ENCODE measurements at regions not wholly inside any gene's neighbourhood (a gene's known extent, or its start where the extent isn't known, plus 50 kb on each side); places are given as distances from the start of the nearest gene placed in this dataset.

DNA sequence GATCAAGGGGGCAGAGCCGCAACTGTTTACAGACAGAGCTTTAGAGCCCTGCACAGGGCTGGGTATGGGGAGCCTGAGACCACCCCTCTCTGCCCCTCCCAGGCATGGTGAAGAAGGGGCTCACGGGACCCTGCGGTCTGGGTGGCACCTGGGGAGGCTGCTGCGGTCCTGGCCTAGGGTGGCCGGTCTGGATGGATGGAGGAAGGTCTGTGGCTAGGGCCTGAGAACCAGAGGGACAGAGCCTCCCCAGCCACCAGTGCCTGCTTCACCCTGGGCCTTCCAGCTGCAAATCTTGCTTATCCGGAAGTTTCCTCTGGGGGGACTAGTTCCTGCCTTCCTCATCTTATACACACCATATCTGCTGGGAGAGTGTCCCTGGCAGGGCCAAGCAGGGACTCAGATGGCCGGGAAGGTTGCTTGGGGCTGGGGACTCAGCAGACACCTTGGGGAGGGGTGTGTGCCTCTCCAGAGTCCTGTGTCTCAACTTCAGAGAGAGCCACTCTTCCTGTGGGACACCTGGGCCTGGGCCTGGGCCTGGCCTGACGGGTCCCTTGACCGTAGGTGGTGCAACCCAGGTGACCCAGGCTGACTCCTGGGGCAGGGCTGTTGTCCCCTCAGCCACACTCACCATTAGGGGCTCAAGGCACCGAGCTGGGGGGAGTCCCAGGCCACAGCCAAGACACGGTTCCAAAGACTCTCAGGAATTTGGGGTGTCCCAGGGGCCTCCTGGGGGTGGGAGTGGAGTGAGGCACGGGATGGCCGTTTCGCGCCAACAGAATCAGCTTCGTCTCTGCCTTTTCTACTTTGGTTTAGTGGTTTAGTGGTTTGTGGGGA is 52.0 kb upstream of the ACTRT2 start:
- 92 to 95% methylated on average over 8 to 16 of the region's 16 CpGs for WGBS, 2 donors
- Histone ChIP-seq H3K9me3 (no peaks in the 10 kb centered on the region), H3K4me1 (peaks cover 5% of the 10 kb centered on the region), H3K4me3 (no peak overlapping the region), H3K27ac (no peak overlapping the region), H3K27me3 (no peaks in the 10 kb centered on the region), H3K36me3 (ENCODE audit: low read depth, missing control alignments) (no peaks in the 10 kb centered on the region)
- DNase-seq, result no peak
- no peak for TF ChIP-seq POLR2A (IDR thresholded peaks at IDR 0.05)
- TF ChIP-seq, protein P1, sequence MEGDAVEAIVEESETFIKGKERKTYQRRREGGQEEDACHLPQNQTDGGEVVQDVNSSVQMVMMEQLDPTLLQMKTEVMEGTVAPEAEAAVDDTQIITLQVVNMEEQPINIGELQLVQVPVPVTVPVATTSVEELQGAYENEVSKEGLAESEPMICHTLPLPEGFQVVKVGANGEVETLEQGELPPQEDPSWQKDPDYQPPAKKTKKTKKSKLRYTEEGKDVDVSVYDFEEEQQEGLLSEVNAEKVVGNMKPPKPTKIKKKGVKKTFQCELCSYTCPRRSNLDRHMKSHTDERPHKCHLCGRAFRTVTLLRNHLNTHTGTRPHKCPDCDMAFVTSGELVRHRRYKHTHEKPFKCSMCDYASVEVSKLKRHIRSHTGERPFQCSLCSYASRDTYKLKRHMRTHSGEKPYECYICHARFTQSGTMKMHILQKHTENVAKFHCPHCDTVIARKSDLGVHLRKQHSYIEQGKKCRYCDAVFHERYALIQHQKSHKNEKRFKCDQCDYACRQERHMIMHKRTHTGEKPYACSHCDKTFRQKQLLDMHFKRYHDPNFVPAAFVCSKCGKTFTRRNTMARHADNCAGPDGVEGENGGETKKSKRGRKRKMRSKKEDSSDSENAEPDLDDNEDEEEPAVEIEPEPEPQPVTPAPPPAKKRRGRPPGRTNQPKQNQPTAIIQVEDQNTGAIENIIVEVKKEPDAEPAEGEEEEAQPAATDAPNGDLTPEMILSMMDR (IDR thresholded peaks at IDR 0.05), result no peak
- intact Hi-C loops (cut with DNase I; ENCODE audit: low total_unique reads), result no loop called here

DNA sequence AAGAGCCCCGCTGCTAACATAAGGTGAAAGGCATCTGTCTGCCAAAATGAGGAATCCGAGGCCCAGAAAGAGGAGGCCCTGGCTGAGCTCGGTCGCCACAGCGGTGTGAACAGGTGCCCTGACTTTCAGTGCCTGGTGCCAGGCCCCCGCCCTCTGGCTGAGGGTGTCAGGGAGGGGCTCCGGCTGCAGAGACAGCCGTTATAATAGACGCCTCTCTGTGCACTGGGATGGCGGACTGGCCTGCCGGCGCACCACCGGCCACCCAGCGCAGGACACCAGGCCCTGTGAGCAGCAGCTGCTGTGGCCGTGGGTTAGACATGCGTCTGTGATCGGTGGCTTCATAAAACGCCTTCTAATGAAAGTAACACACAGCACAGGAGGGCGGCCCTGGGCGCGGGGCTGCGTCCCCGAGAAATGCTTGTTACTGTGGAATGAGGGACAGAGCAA is 51.4 kb upstream of the ACTRT2 start:
- no peak for TF ChIP-seq POLR2A (IDR thresholded peaks at IDR 0.05)
- TF ChIP-seq, protein P1 (IDR thresholded peaks at IDR 0.05), result no peak
- WGBS, 2 donors, result 81 to 92% methylated on average over 6 to 23 of the region's 23 CpGs
- Histone ChIP-seq H3K4me3 (no peak overlapping the region), H3K27me3 (no peaks in the 10 kb centered on the region), H3K27ac (no peak overlapping the region), H3K9me3 (no peaks in the 10 kb centered on the region), H3K36me3 (ENCODE audit: low read depth, missing control alignments) (no peaks in the 10 kb centered on the region), H3K4me1 (peaks cover 5% of the 10 kb centered on the region)
- DNase-seq, result no peak
- intact Hi-C loops (cut with DNase I; ENCODE audit: low total_unique reads), result no loop called here

DNA sequence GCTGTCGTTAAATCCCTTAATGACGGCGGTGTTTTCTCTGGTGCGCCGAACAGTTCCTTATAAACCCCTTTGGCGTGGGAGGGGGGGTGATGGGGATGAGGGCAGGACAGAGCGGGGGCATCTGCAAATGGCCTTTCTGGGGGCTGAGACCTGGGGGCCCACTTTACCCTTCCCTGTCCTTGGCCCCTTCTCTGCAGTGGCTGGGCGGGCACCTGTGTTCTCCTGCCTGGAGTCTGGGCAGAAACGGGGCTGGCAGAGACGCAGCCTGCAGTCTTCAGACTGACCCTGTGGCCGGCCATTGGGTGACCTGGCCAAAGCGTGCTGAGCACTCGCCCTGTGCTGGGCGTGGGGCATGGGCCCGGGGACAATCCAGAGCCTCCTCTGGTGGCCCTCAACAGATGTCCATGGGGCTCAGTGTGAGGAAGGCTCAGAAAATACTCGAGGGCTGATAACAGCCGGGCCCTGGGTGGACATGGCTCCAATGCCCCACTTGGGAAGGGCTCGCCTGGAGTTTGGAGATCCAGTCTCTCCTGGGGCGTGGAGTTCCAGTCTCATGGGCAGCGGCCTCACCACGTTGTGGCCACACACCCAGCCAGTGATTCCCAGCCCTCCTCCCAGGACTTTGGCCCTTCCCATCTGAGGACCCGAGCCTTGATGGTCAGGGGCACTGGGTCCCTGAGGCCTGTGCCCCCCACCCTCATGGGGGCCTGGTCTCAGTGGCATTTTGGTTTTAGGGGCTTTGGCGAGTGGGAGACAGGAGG is 50.8 kb upstream of the ACTRT2 start:
- H3K27me3 ChIP-seq, result no peaks in the 10 kb centered on the region
- TF ChIP-seq, protein P1 (IDR thresholded peaks at IDR 0.05), result no peak
- no peak for TF ChIP-seq POLR2A (IDR thresholded peaks at IDR 0.05)
- intact Hi-C loops (cut with DNase I; ENCODE audit: low total_unique reads), result no loop called here
- DNase-seq, result no peak
- H3K9me3 ChIP-seq, result no peaks in the 10 kb centered on the region
- H3K36me3 ChIP-seq (ENCODE audit: low read depth, missing control alignments), result no peaks in the 10 kb centered on the region
- H3K4me3 ChIP-seq, result no peak overlapping the region
- no peak overlapping the region for H3K27ac ChIP-seq
- WGBS, 2 donors, result 91% methylated on average over 15 to 23 of the region's 23 CpGs
- peaks cover 10% of the 10 kb centered on the region for H3K4me1 ChIP-seq

DNA sequence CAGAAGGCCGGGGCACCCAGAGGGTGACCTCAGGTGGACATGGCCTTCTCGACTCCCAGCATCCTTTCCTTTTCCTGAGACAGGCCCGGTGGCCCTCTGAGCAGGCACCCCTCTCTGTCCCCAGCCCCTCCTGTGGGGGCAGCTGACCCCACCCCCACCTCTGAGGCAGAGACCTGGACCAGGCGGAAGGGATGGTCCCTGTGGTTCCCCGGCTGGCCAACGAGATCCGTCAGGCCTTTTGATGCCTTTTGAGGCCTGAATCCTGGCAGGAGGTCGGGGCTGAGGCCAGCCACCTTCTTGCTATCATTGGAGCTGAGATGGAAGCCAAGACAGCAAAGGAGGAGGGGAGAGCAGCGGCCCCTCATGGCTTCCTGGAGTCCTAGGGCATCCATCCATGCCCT is 50.2 kb upstream of the ACTRT2 start:
- 91 to 99% methylated on average over 8 to 9 of the region's 9 CpGs for WGBS, 2 donors
- intact Hi-C loops (cut with DNase I; ENCODE audit: low total_unique reads), result no loop called here
- no peaks in the 10 kb centered on the region for H3K27me3 ChIP-seq
- TF ChIP-seq POLR2A (IDR thresholded peaks at IDR 0.05), result no peak
- peaks cover 14% of the 10 kb centered on the region for H3K4me1 ChIP-seq
- no peak overlapping the region for H3K4me3 ChIP-seq
- no peaks in the 10 kb centered on the region for H3K9me3 ChIP-seq
- no peak overlapping the region for H3K27ac ChIP-seq
- no peaks in the 10 kb centered on the region for H3K36me3 ChIP-seq (ENCODE audit: low read depth, missing control alignments)
- no peak for DNase-seq

All from testis (tissue), 2 donors.